DND-41 (cell line): ENCODE measurements at regions not wholly inside any gene's neighbourhood (a gene's known extent, or its start where the extent isn't known, plus 50 kb on each side); places are given as distances from the start of the nearest gene placed in this dataset.

Source experiments
- EZH2 ChIP-seq: IDR thresholded peaks from 3 replicates; pipeline ENCODE4 v1.6.1; 2012; ENCODE audit warnings: borderline replicate concordance, low read depth, mild to moderate bottlenecking, moderate library complexity, low read length, inconsistent platforms; ENCODE audit not compliant: severe bottlenecking
- TF ChIP-seq, protein P1 (sequence below): IDR thresholded peaks from 2 replicates; pipeline ENCODE4 v1.5.1; 2012; ENCODE audit warnings: borderline replicate concordance, low read length, moderate library complexity, mild to moderate bottlenecking; ENCODE audit not compliant: poor library complexity, severe bottlenecking; ENCODE audit errors: extremely low read depth

DNA sequence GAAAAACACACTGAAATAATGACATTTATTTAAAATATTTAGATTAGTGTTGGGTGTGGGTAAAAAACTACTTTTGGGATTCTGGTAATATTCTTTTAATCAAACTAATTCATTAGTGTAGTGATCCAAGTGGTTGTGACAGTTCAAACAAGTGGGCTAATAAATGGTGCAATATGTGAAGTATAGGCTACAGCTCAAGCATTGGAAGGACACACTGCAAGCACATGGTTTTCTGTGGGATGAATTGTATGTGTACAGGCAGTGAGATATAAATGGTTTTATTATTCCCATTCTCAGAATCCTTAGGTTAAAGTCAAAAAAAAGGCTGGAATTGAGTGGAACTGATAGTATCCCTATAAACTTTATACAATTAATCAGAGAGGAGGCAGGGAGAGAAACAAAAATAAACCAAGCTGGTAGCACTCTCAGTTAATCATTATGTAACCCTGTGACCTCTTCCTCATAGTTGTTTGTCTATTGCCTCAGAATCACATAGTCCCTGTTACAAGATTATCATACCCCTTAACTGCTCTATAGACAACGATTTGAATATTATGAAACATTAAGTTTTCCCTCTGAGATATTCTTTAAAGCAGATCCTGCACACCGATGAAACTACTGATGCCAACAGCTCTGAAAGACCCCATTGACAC is 1755.4 kb upstream of the ACO1 start:
- TF ChIP-seq, protein P1, sequence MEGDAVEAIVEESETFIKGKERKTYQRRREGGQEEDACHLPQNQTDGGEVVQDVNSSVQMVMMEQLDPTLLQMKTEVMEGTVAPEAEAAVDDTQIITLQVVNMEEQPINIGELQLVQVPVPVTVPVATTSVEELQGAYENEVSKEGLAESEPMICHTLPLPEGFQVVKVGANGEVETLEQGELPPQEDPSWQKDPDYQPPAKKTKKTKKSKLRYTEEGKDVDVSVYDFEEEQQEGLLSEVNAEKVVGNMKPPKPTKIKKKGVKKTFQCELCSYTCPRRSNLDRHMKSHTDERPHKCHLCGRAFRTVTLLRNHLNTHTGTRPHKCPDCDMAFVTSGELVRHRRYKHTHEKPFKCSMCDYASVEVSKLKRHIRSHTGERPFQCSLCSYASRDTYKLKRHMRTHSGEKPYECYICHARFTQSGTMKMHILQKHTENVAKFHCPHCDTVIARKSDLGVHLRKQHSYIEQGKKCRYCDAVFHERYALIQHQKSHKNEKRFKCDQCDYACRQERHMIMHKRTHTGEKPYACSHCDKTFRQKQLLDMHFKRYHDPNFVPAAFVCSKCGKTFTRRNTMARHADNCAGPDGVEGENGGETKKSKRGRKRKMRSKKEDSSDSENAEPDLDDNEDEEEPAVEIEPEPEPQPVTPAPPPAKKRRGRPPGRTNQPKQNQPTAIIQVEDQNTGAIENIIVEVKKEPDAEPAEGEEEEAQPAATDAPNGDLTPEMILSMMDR: no peak
- no peak for TF ChIP-seq EZH2
